ENCODE measurements at regions not wholly inside any gene's neighbourhood (a gene's known extent, or its start where the extent isn't known, plus 50 kb on each side); places are given as distances from the start of the nearest gene placed in this dataset.
A peak's percentile ranks its signal among the peaks of the same experiment; 100 is the strongest.

GRCh38 chr5:155181542-155181941, 168.0 kb downstream of the KIF4B start:
- H3K4me3 ChIP-seq (ENCODE audit: low read length) = no peak overlapping the region
- no peak for TF ChIP-seq CTCF (IDR thresholded peaks at IDR 0.05; ENCODE audit: insufficient read depth, low read depth, low read length, missing control alignments)
- DNase-seq (ENCODE audit: low read depth) = no peak

- DNase-seq (ENCODE audit: low read depth) = no peak
- TF ChIP-seq CTCF (IDR thresholded peaks at IDR 0.05; ENCODE audit: insufficient read depth, low read depth, low read length, missing control alignments) = no peak
- no peak overlapping the region for H3K4me3 ChIP-seq (ENCODE audit: low read length)
Measured at GRCh38 chr5:155189476-155189875, 175.9 kb downstream of the KIF4B start.

GRCh38 chr5:155189981-155190380, 176.4 kb downstream of the KIF4B start:
- no peak overlapping the region for H3K4me3 ChIP-seq (ENCODE audit: low read length)
- peak; percentile 63 for DNase-seq (ENCODE audit: low read depth)
- no peak for TF ChIP-seq CTCF (IDR thresholded peaks at IDR 0.05; ENCODE audit: insufficient read depth, low read depth, low read length, missing control alignments)

GRCh38 chr5:155193029-155193428, 179.5 kb downstream of the KIF4B start:
- no peak for TF ChIP-seq CTCF (IDR thresholded peaks at IDR 0.05; ENCODE audit: insufficient read depth, low read depth, low read length, missing control alignments)
- no peak overlapping the region for H3K4me3 ChIP-seq (ENCODE audit: low read length)

GRCh38 chr5:155193483-155194107, 180.0 kb downstream of the KIF4B start:
- TF ChIP-seq CTCF (IDR thresholded peaks at IDR 0.05; ENCODE audit: insufficient read depth, low read depth, low read length, missing control alignments) = no peak
- H3K4me3 ChIP-seq (ENCODE audit: low read length) = no peak overlapping the region
- no peak for DNase-seq (ENCODE audit: low read depth)

More at GRCh38 chr5:155193029-155193428, 179.5 kb downstream of the KIF4B start:
- DNase-seq (ENCODE audit: low read depth) = peak; percentile 75

GRCh38 chr5:155200608-155201007, 187.1 kb downstream of the KIF4B start:
- peak; percentile 7 for DNase-seq (ENCODE audit: low read depth)
- TF ChIP-seq CTCF (IDR thresholded peaks at IDR 0.05; ENCODE audit: insufficient read depth, low read depth, low read length, missing control alignments) = no peak
- no peak overlapping the region for H3K4me3 ChIP-seq (ENCODE audit: low read length)

- TF ChIP-seq CTCF (IDR thresholded peaks at IDR 0.05; ENCODE audit: insufficient read depth, low read depth, low read length, missing control alignments) = no peak
- no peak overlapping the region for H3K4me3 ChIP-seq (ENCODE audit: low read length)
- no peak for DNase-seq (ENCODE audit: low read depth)
Measured at GRCh38 chr5:155211764-155212163, 198.2 kb downstream of the KIF4B start.
